ENCODE measurements at regions not wholly inside any gene's neighbourhood (a gene's known extent, or its start where the extent isn't known, plus 50 kb on each side); places are given as distances from the start of the nearest gene placed in this dataset.

DNA sequence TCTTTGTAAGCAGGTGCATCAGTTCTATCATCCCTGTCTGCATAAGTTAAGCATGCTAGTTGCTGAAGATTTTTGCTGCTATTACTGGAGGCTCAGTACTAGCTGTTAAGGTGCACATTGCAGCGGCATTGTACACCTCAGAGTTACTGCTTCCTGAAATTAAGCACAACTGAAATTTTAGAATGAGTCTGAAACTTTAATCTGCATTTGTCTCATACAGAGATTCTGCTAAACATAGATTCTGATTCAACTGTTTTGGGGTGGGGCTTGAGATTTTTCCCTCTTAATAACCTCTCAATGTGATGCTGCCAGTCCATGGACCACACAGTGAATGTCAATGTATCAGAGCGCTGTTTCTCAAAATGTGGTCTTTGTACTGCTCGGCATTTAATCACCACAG lies 585.7 kb upstream of the GCFC2 start:
- TF ChIP-seq POLR2A (IDR thresholded peaks at IDR 0.05; ENCODE audit: low read length) (no peak), GATA1 (IDR thresholded peaks at IDR 0.05; ENCODE audit: low read depth, low read length) (no peak)

Data from erythroblast (primary cell).